ENCODE measurements at regions not wholly inside any gene's neighbourhood (a gene's known extent, or its start where the extent isn't known, plus 50 kb on each side); places are given as distances from the start of the nearest gene placed in this dataset.

DNA sequence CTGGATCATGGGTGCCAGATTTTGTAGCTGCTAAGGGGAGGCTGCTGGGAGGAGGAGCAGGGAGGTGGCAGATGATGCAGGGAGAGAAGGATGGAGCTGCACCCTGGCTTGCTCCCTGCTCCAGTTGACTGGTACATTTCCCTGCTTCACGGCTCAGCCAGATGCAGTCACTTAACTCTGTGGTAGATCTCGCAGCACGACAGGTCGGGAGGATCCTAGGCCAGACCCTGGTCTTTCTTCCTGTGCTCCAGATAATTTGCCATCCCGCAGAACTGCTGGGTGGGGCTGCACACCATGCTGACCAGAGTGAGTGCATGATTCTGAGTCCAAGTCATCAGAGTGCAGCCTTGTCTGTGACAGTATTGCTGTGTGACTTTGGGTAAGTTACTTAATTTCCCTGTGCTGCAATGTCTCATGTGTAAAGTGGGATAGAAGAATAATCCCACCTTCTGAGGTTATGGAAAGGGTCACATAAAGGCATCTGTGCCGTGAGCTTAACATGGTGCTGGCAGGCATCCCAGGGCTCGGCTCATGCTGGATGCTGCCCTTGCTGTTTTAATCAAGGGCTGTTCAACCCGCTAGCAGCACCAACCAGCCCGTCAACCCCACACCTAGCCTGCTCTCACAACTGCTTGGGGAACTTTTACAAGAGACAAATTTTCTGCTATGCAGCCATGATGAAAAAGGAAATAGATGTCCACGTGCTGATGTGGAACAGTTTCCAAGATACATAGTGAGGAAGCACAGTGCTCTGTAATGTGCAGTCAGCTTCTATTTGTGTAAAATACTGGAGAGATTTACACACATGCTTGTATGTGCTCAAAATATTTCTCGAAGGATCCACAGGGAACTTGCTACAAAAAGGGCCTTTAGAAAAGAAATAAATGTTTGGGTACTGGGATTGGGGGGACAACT is 257.9 kb downstream of the CDH26 start:
- DNase-seq: no peak

DNA sequence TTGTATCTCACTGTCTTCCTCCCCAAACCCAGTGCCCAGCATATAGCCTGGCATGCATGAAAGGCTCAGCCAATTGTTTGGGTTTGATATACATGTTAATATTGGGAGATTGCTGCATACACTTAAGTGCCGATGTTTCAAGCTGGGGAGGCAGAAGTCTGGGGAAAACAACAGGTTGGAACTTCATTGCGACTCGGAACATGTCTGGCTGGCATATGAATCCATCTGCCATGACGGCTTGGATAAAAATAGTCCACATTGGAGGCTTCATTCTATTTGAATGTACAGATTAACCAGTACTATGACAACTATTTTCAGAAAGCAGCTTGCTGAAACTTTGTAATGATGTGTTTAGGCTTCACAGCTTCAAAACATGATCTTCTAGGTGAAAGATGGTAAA is 261.0 kb downstream of the CDH26 start:
- no peak for DNase-seq

DNA sequence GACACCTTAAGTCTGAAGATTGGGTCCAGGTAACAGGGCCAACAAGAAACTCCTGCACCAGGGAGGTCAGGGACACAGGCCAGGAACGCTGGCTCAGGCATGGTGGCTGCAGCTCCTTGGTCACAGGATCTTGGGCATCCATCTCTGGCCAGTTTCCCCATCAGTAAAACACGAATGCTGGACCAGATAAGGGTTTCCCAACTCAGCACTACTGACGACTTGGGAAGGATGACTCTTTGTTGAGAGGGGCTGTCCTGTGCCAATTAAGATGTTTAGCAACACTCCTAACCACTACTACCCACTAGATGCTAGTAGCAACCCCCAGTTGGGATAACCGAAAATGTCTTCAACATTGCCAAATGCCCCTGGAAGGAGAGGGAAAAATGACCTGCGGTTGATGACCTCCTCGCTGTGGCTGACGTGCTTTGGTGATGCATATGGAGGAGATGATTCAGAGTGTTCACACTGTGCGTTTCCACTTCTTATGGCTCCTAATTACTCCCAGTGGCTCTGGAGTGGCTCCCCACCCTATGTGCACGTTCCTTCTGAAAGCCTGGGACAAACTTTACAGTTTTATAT is 261.9 kb downstream of the CDH26 start:
- DNase-seq: no peak

DNA sequence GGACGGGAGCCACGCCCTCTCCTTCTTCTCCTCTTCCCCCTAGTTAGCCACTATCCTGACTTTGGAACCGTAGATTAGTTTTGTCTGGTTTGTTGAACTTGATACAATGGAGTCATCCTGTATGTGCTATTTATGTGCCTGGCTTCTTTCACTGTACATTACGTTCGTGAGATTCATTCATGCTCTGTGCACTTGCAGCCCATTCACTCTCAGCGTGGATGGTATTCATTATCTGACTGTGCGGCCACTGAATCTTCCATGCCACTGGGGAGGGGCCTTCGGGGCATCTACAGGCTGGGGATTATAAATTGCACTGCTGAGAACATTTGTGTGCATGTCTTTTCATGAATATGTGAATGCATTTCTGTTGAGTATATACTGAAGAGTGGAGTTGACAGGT is 262.5 kb downstream of the CDH26 start:
- DNase-seq: no peak

DNA sequence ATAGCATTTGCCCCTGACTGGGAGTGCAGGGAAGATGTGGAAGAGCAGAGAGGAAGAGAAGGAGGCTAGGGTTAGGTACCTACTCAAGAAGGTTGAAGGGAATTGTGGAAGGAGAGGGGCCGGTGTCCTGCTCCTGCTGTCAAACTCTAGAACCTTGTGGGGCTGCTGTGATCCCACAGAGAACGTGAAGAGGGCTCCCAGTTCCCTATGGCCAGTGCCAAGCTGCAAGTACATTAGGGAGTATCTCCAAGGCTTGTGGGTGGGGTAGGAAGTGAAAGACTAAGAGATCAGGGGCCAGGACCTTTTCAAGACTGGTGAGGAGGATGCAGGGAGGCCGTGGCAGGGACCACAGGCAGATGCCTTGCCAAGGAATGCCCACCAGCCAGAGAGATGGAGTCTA is 263.4 kb downstream of the CDH26 start:
- no peak for DNase-seq

DNA sequence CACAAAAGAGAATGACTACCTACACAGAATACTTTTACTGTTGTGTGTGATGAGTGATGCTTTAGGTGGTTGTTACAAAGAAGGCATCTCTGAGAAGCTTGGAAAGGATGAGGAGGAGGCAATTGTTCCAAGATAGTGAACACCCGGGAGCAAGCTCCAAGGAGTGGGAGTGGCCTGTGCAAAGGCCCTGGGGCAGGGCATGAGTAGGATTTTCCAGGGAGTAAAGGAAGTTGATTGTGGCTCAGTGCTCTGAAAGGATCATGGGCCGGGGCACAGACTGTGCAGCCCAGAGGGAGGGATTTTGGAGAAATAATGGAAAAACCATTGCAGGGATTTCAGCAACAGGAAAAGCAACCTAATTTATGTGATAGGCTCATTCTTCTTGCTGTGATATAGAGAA is 264.3 kb downstream of the CDH26 start:
- no peak for DNase-seq

DNA sequence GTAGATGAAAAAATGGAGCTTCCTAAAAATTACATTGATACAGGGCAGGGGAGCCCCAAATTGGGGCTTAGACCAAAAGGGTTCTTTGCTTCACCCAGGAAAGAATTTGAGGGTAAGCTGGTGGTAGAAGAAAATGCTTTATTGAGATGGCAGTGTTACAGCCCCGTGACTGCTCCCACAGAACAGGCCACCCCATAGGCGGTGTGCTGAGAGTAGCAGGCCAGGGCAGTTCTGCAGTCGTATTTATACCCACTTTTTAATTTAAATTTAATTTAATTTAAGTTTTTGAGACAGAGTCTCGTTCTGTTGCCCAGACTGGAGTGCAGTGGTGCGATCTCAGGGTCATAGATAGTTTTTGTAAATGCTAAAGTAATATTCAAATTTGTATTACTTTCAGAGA is 265.0 kb downstream of the CDH26 start:
- DNase-seq: no peak

DNA sequence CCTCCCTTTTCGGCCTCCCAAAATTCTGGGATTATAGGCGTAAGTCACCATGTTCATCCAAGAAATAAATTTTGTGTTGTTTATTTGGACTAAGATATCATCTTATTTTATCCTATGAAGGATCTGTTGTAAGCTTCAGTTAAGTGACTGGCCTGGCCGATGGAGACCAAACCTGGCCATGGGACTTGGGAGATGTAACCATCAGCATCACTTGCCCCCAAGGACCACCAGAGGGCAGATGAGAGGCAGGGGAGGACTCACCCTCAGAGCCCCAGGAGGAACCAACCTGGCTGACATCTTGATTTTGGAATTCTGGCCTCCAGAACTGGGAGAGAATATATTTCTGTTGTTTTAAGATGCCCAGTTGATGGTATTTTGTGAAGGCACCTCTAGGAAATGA is 266.7 kb downstream of the CDH26 start:
- DNase-seq: no peak

DNA sequence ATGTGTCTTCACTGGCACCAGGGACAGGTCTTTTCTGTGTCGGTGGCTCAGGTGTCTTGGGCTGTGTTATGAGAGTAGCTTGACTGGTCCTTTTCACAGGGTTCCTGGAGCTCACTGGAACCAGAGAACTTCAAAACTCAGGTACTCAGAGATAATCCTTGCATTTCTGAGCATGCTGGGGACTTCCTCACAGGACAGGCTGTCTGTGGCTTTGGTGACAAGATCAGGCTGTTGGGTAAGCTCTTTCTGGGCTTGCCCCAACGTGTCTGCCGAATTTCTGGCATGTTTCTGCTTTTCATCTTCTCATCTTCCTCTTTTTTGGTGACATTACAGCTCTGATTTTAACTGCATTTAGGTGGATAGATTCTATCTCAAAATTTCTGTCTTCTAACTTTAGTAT is 270.0 kb downstream of the CDH26 start:
- no peak for DNase-seq

DNA sequence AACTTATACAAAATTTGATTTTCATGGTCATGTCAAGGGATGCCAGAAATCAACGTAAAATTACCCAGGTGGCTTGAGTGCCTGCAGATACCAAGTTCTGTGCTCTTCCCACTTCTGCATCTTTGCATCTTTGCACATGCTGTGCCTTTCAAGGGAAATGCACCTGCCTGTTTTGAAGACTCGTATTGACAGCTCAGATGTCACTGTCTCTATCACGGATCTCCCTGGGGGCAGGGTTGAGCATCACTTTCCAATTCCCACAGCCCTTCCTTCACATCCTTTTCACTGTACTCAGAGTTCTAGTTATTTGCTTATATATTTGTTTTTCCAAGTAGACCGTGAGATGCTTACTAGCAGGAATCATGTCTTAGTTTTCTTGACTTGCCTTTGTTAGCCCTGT is 274.2 kb downstream of the CDH26 start:
- DNase-seq: peak; percentile 96

DNA sequence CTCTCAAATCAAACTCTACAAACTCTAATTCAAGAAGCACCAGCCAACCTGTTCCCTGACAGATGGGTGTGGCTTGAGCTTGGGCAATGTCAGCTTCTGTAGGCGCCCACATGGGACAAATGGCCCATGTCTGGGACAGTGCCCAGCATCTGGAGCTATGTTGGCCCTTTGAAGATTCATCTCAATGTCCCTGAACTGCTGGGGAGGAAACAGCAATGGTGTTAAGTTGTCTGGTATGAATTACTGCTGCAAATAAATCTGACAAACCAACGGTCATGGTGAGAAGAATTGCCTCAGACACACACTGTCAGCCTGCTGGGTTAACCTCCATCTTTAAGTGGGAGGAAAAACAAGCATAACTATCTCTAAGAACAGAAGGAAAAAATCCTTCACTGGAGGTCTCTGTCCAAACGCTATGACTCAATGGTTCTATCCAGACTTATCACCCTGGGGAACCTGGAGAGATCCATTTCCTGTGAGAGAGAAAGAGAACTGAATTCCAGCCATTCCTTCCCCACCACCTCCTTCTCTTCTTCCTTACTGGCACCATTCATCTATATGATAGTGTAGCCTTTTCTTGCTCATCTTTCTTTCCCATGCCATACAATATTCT is 274.9 kb downstream of the CDH26 start:
- DNase-seq: no peak

DNA sequence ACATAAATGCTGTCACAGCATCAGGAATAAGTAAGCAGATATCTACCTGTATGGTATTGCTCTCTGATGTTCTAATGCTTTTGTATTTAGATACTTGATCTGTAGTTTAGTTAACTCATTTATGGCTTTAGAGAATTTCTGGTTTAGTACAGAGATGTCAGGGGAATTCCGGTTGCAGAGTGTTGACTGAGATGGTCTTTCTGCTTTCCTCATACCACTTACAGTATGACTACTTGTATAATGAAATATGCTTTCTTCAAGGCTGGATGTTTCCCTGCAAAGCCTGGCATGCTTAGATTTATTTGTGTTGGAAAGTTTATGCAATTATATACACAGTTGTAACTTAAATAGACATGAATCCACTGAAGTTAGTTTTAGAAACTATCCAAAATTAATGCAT is 278.4 kb downstream of the CDH26 start:
- DNase-seq: no peak

DNA sequence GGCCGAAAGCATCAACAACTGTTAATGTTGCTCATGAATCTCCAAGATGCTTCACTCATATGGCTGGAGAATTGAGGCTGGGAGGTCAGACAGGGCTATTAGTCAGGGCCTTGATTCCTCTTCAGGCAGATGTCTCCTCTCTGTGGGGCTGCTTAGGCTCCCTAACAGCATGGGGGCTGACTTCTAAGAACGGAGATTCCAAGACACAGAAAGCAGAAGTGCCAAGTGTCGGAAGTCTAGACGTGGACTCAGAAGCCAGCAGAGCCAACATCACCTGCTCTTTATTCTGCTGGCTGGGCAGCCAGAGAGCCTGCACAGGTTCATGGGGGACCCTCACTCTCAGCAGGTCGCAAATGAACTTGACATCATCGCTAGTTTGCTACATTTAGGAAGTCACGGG is 279.8 kb downstream of the CDH26 start:
- no peak for DNase-seq

DNA sequence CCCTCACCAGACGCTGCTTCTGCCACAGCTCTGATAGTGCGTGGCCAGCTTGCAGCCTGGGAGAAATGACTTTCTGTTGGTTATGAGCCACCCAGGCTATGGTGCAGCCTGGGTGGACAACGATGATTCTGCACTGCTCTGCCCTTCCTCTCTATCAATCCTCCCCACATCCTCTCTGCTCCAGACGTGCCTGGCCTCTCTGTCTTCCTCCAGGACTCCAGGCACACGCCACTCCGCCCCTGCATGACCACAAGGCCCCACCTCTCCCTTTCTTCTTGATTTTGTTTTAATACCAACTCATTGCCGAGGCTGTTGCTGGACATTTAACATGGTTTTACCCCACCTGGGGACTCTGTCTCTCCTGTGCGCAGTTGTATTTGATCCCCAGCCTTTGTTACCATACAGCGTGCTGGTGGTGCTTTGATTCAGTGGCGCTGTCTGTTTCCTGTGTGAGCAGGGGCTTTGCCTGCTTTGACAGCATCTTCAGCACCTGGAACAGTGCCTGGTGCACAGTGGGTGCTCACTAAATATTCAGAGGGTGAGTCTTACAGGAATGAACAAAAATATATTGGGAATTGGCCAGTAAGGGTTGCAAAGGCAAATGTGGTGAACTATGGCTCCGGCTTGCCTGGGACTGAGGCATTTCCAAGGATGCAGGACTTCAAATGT is 280.9 kb downstream of the CDH26 start:
- no peak for DNase-seq

DNA sequence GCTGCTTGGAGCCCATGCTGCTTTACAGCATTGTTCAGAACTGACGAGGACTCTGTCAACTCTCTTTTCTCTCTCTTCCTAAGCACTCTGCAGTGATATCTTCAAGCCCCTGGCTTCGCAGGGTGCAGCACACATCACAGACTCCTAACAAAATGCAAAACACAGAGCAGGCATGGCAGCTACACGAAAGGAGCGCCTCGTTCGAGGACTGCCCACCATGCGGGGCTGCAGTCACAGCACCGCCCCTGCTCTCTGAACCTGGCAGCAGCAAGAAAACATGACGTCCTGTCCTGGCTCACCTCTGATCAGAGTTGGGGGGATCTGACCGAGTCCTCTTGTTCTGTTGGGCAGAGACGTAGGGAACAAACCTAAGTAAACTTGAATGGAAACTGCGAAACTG is 281.7 kb downstream of the CDH26 start:
- no peak for DNase-seq

DNA sequence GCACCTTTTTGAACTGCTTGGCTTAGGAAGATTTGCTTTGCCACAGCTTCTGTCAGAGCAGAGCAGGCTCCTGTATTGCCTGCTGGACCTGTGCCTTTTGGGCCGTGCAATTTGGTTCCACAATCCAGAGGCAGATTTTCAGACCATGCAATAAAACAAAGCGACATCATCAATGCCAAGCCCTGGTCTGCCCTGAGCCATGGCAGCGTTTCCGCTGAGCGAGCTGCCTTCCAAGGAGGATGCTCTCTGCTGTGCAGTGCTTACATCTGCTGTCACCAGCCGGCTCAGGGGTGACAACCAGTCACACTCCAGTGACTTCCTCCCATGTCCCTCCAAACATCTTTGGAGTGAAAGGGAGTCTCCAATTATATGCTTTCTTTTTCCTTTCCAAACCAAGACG is 282.2 kb downstream of the CDH26 start:
- no peak for DNase-seq

DNA sequence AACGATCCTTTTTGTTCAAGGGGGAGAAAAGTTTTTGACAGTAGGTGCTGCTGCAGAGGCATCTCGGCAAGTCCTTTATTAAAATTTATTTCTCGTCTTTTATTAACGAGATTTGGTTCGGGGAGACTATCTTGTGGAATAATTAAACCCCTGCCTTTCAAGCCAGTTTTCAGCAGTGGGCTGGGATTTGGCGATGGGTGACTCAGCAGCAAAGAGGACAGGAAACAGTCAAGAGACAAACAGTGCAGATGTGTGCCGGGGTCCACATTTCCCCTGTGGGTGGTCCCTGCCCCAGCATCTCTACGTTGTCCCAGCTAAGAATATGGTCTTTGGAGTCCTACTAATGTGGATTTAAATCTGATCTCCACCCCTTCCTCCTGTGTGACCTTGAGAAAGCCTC is 282.8 kb downstream of the CDH26 start:
- DNase-seq: no peak

DNA sequence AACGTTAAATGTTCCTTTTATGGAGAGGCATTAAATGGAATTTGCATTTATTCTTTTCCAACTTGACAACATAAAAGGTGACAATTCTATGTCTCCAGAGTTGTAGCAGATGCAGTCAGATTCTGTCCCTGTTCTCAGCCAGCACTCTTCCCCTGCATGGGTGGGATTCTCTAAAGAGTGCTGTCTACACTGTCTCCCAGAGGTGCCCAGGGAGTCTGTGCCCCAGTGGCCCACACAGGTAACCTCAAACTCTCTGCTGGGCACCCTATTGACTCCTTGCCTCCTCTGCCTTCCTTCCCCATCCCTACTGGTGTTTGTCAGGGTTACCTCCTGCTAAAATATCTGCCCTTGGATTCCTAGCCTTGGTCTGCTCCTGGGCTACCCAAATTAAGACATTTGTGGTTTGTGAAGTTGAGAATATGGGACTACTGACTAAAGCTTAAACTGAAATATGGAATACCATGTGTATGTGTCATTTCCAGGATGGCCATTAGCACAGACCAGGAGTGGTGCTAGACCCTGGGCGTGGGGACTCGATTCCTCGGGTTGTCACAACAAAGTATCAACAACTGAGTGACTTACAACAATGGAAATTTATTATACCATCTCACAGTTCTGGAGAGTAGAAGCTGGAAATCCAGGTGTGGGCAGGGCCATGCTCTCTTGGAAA is 284.7 kb downstream of the CDH26 start:
- DNase-seq: no peak

DNA sequence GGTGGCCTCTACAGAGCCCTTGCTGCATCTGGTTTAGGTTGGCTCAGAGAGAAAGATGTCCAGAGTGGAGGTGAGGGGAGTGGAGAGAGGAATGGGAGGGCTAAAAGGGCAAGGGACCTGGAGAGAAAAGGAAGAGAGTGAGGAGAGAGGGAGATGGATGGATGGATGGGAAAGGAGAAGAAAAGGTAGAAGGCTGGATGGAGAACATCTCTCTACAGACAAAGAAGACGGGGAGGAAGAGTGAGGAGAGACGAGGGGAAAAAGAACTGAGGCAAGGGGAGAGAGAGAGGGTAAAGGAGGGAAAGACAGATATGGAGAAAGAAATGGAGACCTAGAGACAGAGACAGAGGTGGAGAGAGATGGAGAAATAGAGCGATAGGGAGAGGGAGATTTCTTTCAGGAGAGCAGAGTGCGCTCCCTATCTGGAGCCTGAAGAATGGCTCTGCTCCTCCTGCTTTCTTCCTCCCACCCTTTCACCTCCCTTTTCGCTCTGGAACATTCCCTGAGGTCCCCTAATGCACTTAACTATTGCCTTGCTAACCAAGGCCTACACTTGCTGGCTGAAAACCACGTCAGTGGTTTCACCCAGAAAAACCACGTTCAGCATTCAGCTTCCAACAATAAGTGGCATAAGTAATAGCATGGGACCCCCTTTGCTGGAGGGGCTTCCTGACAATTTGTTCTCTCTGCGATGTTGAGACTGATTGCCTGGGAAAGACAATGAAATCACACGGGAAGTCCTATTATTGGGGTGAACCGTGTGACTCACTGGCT is 286.3 kb downstream of the CDH26 start:
- no peak for DNase-seq

DNA sequence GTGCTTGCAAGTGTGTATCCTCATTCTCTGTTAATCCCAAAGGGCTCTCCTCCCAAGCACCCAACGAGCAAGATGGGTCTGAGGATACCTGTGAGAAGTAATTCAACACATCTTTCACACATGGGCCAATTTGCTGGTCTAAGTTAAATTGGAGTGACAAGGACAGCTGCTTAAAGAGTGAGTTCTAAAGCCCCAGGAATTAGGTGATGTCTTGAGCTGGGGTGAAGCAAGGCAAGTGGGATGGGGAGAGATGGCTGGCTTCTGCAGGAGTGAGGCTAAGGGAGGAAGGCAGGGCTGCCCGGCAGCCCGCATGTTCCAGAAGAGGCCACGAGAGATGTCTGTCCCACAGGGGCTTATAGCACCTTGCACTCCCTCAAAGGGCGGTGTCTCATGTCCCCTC is 288.5 kb downstream of the CDH26 start:
- DNase-seq: no peak

DNA sequence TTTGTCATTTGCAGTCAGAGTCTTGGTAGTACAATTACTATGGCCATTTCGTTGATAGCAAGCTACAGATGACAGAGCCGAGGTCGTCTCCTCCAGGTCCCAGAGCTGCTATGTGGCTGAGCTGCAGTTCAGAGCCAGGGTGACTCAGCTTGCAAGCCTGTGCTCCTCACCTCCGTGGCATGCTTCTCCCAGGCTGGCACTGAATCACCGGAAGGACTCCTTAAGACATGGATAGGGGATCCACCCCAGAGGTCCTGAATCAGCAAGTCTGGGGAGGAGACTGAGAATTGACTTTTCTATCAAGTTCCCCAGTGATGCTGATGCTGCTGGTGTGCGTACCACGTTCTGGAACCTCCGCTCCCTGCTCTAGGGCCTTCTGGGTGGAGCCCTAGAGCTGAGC is 291.2 kb downstream of the CDH26 start:
- no peak for DNase-seq

DNA sequence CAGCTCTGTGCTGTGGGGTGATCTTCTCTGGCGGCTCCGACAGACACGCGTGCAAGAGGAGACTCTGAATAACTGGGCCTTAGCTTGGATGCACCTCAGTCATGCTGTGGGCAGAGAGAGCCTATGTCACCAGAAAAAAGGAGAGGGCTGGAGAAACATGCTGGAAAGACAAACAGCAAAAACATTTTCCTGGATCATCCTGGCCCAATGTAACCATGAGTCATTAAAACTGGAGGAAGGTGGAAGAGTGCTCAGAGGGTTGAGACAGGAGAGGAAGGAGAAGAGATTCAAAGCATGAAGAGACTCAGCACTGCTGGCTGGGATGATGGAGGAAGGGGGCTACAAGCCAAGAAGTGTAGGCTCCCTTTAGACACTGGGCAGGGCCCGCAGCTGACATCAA is 292.0 kb downstream of the CDH26 start:
- DNase-seq: no peak
